ENCODE measurements at regions not wholly inside any gene's neighbourhood (a gene's known extent, or its start where the extent isn't known, plus 50 kb on each side); places are given as distances from the start of the nearest gene placed in this dataset.

- DNase-seq (ENCODE audit: low spot score in 2 of 2): no peak
- TF ChIP-seq, protein P1, sequence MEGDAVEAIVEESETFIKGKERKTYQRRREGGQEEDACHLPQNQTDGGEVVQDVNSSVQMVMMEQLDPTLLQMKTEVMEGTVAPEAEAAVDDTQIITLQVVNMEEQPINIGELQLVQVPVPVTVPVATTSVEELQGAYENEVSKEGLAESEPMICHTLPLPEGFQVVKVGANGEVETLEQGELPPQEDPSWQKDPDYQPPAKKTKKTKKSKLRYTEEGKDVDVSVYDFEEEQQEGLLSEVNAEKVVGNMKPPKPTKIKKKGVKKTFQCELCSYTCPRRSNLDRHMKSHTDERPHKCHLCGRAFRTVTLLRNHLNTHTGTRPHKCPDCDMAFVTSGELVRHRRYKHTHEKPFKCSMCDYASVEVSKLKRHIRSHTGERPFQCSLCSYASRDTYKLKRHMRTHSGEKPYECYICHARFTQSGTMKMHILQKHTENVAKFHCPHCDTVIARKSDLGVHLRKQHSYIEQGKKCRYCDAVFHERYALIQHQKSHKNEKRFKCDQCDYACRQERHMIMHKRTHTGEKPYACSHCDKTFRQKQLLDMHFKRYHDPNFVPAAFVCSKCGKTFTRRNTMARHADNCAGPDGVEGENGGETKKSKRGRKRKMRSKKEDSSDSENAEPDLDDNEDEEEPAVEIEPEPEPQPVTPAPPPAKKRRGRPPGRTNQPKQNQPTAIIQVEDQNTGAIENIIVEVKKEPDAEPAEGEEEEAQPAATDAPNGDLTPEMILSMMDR (IDR thresholded peaks at IDR 0.05): no peak
- TF ChIP-seq POLR2A (IDR thresholded peaks at IDR 0.05): no peak
- 82 to 88% methylated on average over 6 of the region's 6 CpGs for WGBS, 2 donors
- intact Hi-C loops (cut with DNase I; ENCODE audit: low total_unique reads): no loop called here
- no peak overlapping the region for H3K4me3 ChIP-seq (ENCODE audit: low read depth, poor library complexity, severe bottlenecking)
Measured at GRCh38 chr2:129237966-129238725, 741.3 kb upstream of the RAB6C start.

- intact Hi-C loops (cut with DNase I; ENCODE audit: low total_unique reads): no loop called here
- no peak overlapping the region for H3K4me3 ChIP-seq (ENCODE audit: low read depth, poor library complexity, severe bottlenecking)
- WGBS, 2 donors: 79 to 87% methylated on average over 2 of the region's 2 CpGs
- TF ChIP-seq, protein P1 (IDR thresholded peaks at IDR 0.05): no peak
- TF ChIP-seq POLR2A (IDR thresholded peaks at IDR 0.05): no peak
- DNase-seq (ENCODE audit: low spot score in 2 of 2): no peak
Measured at GRCh38 chr2:129239141-129239540, 740.3 kb upstream of the RAB6C start.

DNA sequence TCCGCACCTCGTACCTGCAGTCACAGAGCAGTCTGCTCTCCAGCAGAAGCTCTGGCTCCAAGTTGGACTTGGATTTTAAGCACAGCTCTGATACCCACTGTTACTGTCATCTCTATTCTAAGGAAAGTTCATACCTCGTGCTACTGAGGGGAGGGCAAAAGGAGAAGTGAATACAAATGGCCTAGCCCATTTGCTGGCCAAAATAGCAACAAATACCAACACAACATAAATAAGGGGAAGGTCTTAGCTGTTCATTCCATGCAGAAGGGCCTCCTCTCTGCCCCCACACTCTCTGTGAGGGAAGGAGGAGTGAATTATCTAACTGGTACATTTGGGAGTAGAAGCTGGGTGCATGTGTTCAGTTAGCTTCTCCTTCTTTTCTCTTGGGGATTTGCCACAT lies 739.4 kb upstream of the RAB6C start:
- WGBS, 2 donors: 94 to 95% methylated on average over 3 of the region's 3 CpGs
- H3K4me3 ChIP-seq (ENCODE audit: low read depth, poor library complexity, severe bottlenecking): no peak overlapping the region
- intact Hi-C loops (cut with DNase I; ENCODE audit: low total_unique reads): no loop called here
- DNase-seq (ENCODE audit: low spot score in 2 of 2): no peak
- TF ChIP-seq, protein P1 (IDR thresholded peaks at IDR 0.05): no peak
- no peak for TF ChIP-seq POLR2A (IDR thresholded peaks at IDR 0.05)

DNA sequence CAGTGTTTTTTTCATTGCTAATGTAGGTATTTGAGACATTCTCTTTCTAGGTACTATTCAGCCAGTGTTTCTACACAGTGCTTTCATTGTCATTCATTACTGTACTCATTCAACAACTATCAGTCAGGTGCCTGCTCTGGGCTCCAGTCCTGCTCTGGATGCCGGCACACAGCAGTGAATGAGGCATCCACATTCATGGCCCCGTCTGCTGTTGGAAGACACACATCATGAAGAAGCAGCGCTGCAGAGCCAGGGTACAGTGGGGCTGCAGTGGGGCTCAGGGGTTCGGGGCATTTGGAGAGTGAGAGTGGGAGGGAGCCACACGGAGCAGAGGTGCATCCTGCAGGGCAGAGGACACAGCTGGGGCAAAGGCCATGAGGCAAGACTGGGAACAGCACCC lies 737.2 kb upstream of the RAB6C start:
- TF ChIP-seq, protein P1 (IDR thresholded peaks at IDR 0.05): no peak
- TF ChIP-seq POLR2A (IDR thresholded peaks at IDR 0.05): no peak
- intact Hi-C loops (cut with DNase I; ENCODE audit: low total_unique reads): no loop called here
- no peak for DNase-seq (ENCODE audit: low spot score in 2 of 2)
- WGBS, 2 donors: 86 to 93% methylated on average over 5 of the region's 5 CpGs
- H3K4me3 ChIP-seq (ENCODE audit: low read depth, poor library complexity, severe bottlenecking): no peak overlapping the region

DNA sequence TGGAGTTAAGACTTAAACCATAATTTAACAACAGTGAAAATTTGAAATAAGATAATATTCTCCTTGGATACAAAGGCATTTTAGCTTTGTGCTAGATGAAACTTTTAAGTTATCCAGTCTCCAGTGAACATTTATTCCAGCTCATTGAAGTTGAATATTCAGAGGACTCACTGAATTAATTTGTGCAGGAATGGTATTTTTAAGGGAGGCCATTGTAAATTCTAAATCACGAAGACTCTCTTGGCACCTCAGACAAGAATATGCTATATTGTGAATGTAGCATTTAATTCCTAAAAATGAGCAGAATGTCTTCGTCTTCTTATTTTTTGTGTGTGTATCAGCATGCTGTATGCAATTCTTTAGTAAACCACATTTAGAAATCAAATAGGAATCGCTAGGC lies 731.7 kb upstream of the RAB6C start:
- intact Hi-C loops (cut with DNase I; ENCODE audit: low total_unique reads): no loop called here
- H3K4me3 ChIP-seq (ENCODE audit: low read depth, poor library complexity, severe bottlenecking): no peak overlapping the region
- 82 to 87% methylated on average over 3 of the region's 3 CpGs for WGBS, 2 donors
- no peak for DNase-seq (ENCODE audit: low spot score in 2 of 2)
- TF ChIP-seq, protein P1 (IDR thresholded peaks at IDR 0.05): no peak
- no peak for TF ChIP-seq POLR2A (IDR thresholded peaks at IDR 0.05)

DNA sequence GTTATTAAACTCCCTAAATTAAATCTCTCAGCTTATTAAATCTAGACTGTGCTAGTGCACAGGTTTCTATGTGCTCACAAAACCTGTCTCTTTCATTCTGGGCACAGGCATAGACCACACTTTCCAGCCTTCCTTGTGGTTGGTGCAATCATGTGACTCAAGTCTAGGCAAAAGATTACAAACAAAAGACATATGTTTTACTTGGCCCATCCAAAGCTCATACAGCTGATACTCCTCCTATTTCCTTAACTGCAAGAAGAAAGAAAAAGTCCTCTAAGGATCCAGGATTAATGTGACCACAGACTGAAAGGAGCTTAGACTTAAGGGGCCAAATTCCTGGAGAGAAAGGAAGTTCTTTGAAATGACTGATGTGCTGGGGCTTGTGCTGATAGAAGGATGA lies 731.3 kb upstream of the RAB6C start:
- DNase-seq (ENCODE audit: low spot score in 2 of 2): no peak
- no peak overlapping the region for H3K4me3 ChIP-seq (ENCODE audit: low read depth, poor library complexity, severe bottlenecking)
- TF ChIP-seq POLR2A (IDR thresholded peaks at IDR 0.05): no peak
- TF ChIP-seq, protein P1 (IDR thresholded peaks at IDR 0.05): no peak
- intact Hi-C loops (cut with DNase I; ENCODE audit: low total_unique reads): no loop called here

Data from lower leg skin (tissue), 4 donors.